GM12874 (cell line): ENCODE measurements at regions not wholly inside any gene's neighbourhood (a gene's known extent, or its start where the extent isn't known, plus 50 kb on each side); places are given as distances from the start of the nearest gene placed in this dataset.

ENCODE experiments used
- TF ChIP-seq, protein P1 (sequence below): IDR thresholded peaks from 2 replicates; pipeline ENCODE4 v1.5.1; 2011; ENCODE audit warnings: low read depth, mild to moderate bottlenecking, control low read depth, low read length, moderate library complexity; ENCODE audit not compliant: insufficient read depth

DNA sequence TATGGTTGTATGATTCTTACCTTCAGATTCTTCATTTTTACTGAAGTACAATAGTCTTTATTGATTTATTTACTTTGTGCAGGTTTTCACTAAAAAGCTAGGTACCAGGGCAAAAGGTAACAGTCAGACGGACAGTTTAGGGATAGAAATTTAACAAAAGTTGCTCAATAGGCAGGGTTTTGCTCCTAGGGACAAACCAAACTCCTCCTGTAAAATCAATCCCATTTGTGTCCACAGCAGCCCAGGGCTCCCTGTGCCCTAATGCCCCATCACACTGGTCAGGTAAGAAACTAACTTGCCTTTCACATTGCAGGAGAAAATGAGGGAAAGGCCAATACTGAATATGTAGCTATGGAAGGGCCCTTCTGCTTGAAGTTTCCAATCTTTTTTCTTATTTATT is 410.9 kb downstream of the EPHA4 start:
- TF ChIP-seq, protein P1, sequence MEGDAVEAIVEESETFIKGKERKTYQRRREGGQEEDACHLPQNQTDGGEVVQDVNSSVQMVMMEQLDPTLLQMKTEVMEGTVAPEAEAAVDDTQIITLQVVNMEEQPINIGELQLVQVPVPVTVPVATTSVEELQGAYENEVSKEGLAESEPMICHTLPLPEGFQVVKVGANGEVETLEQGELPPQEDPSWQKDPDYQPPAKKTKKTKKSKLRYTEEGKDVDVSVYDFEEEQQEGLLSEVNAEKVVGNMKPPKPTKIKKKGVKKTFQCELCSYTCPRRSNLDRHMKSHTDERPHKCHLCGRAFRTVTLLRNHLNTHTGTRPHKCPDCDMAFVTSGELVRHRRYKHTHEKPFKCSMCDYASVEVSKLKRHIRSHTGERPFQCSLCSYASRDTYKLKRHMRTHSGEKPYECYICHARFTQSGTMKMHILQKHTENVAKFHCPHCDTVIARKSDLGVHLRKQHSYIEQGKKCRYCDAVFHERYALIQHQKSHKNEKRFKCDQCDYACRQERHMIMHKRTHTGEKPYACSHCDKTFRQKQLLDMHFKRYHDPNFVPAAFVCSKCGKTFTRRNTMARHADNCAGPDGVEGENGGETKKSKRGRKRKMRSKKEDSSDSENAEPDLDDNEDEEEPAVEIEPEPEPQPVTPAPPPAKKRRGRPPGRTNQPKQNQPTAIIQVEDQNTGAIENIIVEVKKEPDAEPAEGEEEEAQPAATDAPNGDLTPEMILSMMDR = no peak

DNA sequence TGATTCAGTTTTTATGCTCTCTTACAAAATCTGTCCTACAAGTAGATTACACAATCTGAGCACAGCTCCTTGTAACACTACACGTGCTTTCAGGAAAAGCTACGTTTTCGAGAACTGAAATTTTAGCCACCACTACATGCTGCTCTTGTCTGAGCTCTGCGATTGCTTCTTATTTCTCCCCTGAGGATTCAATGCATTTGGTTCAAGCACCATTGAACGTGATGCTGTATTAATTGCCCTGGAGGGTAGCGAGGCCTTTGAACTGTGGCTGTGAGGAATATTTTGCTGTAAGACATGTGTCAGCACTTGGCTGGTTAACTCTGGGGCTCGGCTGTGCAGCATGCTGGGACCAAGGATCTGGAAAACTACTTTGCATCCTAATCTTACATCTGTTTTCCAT is 405.8 kb downstream of the EPHA4 start:
- TF ChIP-seq, protein P1 = no peak

DNA sequence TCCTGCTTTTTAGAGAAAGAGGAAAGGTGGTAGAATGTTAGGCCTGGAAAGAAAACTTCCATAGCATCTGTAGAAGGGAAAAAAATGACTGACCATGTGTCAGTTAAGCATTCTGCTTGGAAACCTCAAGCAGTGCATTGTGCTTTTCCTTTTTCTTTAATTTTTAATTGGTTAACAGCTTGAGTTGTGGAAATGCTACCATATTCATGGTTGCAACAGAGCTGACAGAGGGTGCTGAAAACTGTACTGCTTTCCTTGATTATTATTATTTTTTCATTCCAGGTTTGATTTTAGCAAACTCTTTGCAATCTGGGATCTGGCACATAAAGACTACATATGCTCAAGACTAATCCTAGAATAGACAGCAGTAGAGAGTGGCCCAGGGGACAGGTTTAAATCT is 404.5 kb downstream of the EPHA4 start:
- TF ChIP-seq, protein P1 = no peak

DNA sequence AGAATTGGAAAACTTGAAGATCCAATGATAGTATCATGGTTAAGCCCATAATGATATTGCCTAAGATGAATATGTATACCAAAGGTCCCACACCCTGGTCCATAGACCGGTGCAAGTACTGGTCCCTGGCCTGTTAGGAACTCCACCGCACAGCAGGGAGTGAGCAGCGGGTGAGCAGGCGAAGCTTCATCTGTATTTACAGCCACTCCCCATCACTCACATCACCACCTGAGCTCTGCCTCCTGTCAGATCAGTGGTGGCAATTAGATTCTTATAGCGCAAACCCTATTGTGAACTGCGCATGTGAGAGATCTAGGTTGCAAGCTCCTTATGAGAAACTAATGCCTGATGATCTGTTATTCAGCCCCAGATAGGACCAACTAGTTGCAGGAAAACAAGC is 402.4 kb downstream of the EPHA4 start:
- TF ChIP-seq, protein P1 = no peak

DNA sequence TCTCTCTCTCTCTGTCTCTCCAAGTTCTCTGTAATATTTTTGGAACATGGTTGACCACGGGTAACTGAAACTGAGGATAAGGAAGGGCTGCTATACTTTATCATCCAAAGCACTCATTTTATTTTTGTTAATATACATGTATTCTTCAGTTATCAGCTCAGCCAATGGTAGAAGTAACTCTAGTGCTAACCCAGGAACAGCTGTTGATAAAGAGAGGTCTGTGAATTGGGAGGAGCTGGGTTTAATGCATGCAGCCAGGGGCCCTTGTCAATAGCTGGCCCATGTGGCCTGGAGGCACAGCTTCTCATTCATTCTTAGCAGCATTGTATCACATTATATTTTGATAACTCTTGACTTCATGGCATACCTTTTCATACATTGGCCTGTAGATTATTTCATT is 401.6 kb downstream of the EPHA4 start:
- TF ChIP-seq, protein P1 = no peak

DNA sequence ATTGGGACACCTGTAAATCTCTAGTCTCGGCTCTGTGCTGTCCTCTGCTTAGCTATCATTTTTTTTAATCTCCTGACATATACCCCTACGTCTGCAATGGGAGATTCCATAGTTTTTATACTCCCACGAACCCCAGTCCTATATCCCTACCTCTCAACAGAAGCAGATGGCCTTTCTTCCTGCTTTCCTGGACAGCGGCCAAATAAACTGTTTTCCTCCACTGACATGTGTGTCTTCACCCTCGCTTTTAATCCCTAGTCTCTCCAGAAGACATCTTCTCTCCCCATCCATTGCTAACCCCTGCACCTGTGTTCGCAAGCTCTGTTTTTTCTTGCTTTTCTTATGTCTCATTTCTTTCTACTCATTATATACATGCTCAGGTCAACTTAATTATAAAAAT is 395.4 kb downstream of the EPHA4 start:
- TF ChIP-seq, protein P1 = no peak

DNA sequence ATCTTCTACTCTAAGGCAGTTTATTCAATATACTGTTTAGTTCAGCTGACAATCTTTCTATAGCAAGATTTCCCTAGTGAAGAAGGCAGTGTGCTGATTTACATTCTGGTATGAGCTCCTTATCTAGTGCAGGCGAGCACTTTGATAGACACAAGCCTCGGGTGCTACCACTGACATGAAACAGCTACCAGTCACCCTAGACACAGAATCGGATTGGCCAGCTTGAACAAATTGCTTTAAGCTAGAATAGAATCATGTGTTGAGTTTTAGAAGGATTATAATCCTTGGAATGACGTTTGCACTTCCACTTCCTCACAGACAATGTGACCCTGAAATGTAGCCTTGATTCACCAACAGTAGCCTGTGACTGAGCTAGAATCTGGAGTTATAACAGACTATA is 394.0 kb downstream of the EPHA4 start:
- TF ChIP-seq, protein P1 = no peak

DNA sequence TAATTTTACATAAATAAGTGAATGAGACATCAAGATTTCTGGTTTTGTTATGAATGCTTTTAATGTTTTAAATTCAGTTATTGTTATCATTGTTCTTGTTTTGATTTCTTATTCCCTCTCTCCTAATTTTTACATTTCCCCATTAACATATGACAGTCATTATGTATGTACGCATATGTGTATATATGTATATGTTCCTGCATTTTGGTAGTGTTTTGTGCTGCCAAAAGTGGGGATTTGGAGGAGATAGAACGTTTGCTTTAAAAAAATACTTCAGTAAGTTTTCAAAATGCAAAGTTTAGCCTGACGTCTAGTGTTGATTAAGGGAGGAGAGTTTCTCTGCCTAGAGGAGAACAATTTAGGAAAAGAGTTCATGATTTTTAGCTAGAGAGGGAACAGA is 385.2 kb downstream of the EPHA4 start:
- TF ChIP-seq, protein P1 = no peak
